Fibroblast of lung (primary cell): ENCODE measurements at regions not wholly inside any gene's neighbourhood (a gene's known extent, or its start where the extent isn't known, plus 50 kb on each side); places are given as distances from the start of the nearest gene placed in this dataset.

Experiments
- EZH2 ChIP-seq: IDR thresholded peaks from 2 replicates; pipeline ENCODE4 v1.5.1; 2012; ENCODE audit warnings: low read length, control low read depth, mild to moderate bottlenecking; ENCODE audit errors: missing control alignments
- TF ChIP-seq, protein P1 (sequence below), 2 donors: IDR thresholded peaks in 1 of 2; conservative IDR thresholded peaks in 1 of 2; 1 replicate in 1 of 2; 2 replicates in 1 of 2; pipeline ENCODE4 v1.5.1; 2011 to 2012; ENCODE audit warnings: low read length in 2 of 2, control low read depth in 1 of 2, inconsistent platforms in 1 of 2, low read depth in 1 of 2, mild to moderate bottlenecking in 1 of 2

DNA sequence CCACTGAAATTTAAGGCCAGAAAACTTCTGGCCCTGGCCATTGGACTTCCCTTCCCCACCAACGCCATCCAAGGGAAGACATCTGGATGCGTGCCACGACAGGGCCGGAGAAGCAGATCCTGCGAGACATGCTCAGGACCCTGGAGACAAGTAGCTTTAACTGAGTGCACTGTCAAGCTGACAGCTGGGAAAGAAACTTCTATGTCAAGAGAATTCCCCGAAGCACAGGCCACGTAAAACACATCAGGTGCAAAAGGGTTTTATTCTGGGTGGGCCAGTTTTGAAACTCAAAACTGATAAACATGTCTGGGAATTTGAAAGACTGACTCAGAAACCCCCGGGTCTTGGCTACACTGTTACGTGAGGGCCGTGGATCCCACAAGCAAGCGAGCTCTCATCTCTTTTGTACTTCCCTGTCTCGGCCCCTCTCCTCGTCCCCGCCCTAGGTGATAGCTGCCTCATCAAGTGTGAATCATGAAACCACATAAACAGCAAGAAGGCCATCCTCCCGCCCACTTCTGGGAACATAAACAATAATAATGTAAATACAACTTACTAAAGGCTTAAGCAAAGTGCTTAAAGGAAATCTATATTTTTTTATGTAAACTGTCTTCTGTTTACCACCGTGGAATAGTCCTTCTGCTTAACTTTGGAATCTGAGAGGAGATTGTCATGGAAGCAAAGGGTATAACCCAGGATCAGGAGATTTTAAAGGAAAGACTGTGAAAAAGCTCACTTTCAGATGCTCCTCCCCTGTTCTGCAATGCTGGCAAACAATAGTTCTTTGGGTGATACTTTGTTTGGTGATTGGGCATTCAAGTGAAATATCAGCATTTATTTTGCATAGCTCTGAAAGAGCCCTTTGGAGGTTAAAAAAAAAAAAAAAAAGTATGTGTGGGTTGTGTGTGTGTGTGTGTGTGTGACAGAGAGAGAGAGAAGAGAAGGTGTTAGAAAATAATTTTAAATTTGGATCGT is 406.0 kb upstream of the MAF start:
- TF ChIP-seq EZH2: no peak
- TF ChIP-seq, protein P1, sequence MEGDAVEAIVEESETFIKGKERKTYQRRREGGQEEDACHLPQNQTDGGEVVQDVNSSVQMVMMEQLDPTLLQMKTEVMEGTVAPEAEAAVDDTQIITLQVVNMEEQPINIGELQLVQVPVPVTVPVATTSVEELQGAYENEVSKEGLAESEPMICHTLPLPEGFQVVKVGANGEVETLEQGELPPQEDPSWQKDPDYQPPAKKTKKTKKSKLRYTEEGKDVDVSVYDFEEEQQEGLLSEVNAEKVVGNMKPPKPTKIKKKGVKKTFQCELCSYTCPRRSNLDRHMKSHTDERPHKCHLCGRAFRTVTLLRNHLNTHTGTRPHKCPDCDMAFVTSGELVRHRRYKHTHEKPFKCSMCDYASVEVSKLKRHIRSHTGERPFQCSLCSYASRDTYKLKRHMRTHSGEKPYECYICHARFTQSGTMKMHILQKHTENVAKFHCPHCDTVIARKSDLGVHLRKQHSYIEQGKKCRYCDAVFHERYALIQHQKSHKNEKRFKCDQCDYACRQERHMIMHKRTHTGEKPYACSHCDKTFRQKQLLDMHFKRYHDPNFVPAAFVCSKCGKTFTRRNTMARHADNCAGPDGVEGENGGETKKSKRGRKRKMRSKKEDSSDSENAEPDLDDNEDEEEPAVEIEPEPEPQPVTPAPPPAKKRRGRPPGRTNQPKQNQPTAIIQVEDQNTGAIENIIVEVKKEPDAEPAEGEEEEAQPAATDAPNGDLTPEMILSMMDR (conservative IDR thresholded peaks at IDR 0.05 in 1 of 2, IDR thresholded peaks at IDR 0.05 in 1 of 2; ENCODE audit: low read depth in 1 of 2, low read length in 2 of 2): no peak
